ENCODE measurements at regions not wholly inside any gene's neighbourhood (a gene's known extent, or its start where the extent isn't known, plus 50 kb on each side); places are given as distances from the start of the nearest gene placed in this dataset.

GRCh38 chr20:40521962-40522361, 167.1 kb downstream of the MAFB start:
- Histone ChIP-seq H3K4me3 (no peak overlapping the region), H3K27ac (no peak overlapping the region), H3K36me3 (no peaks in the 10 kb centered on the region), H3K4me1 (no peaks in the 10 kb centered on the region), H3K9me3 (peaks cover 0 to 12% (median 3%) of the 10 kb centered on the region in 12 donors), H3K27me3 (no peaks in the 10 kb centered on the region)
- no peak for TF ChIP-seq POLR2A (IDR thresholded peaks at IDR 0.05)
- TF ChIP-seq, protein P1, sequence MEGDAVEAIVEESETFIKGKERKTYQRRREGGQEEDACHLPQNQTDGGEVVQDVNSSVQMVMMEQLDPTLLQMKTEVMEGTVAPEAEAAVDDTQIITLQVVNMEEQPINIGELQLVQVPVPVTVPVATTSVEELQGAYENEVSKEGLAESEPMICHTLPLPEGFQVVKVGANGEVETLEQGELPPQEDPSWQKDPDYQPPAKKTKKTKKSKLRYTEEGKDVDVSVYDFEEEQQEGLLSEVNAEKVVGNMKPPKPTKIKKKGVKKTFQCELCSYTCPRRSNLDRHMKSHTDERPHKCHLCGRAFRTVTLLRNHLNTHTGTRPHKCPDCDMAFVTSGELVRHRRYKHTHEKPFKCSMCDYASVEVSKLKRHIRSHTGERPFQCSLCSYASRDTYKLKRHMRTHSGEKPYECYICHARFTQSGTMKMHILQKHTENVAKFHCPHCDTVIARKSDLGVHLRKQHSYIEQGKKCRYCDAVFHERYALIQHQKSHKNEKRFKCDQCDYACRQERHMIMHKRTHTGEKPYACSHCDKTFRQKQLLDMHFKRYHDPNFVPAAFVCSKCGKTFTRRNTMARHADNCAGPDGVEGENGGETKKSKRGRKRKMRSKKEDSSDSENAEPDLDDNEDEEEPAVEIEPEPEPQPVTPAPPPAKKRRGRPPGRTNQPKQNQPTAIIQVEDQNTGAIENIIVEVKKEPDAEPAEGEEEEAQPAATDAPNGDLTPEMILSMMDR (IDR thresholded peaks at IDR 0.05) = no peak
- DNase-seq = no peak
- intact Hi-C loops (cut with DNase I) = no loop called here
- WGBS, 4 donors = 89 to 100% (median 95%) methylated on average over 1 of the region's 1 CpG
- ATAC-seq = no peak

- ATAC-seq = peak in 1 of 4 donors; percentile 27
- DNase-seq = no peak
- Histone ChIP-seq H3K27me3 (peaks cover 0 to 5% (median 0%) of the 10 kb centered on the region in 9 donors), H3K9me3 (peaks cover 0 to 12% (median 3%) of the 10 kb centered on the region in 12 donors), H3K27ac (no peak overlapping the region), H3K36me3 (no peaks in the 10 kb centered on the region), H3K4me1 (no peaks in the 10 kb centered on the region), H3K4me3 (no peak overlapping the region)
- intact Hi-C loops (cut with DNase I) = no loop called here
- TF ChIP-seq POLR2A (IDR thresholded peaks at IDR 0.05) = no peak
- TF ChIP-seq, protein P1 (IDR thresholded peaks at IDR 0.05) = no peak
- 65 to 75% (median 68%) methylated on average over 3 of the region's 3 CpGs for WGBS, 4 donors
Measured at GRCh38 chr20:40519918-40520317, 169.1 kb downstream of the MAFB start.

DNA sequence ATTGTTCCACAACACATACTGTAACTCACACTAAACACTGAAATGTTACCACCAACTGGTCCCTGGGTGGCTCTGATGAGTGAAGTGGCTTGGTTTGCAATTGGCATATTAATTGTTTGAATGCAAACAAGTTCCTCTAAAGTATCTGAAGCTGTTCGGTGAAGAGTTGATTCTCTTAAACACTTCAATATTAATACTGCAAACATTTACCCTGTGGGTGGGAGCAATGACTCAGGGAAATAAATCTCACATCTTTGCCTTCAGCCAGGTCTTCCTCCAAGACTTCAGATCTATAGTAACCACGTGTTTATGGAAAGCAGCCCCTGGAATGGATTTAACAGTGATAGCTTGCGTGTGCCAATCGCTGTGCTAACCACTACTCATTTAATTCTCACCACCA, 176.0 kb downstream of the MAFB start:
- Histone ChIP-seq H3K4me3 (no peak overlapping the region), H3K27ac (no peak overlapping the region), H3K36me3 (no peaks in the 10 kb centered on the region), H3K9me3 (no peaks in the 10 kb centered on the region), H3K27me3 (peaks cover 0 to 6% (median 0%) of the 10 kb centered on the region in 9 donors), H3K4me1 (peaks cover 0 to 14% (median 0%) of the 10 kb centered on the region in 12 donors)
- 85 to 93% (median 87%) methylated on average over 4 of the region's 4 CpGs for WGBS, 4 donors
- no peak for DNase-seq
- TF ChIP-seq, protein P1 (IDR thresholded peaks at IDR 0.05) = no peak
- TF ChIP-seq POLR2A (IDR thresholded peaks at IDR 0.05) = no peak
- intact Hi-C loops (cut with DNase I) = no loop called here
- no peak for ATAC-seq

DNA sequence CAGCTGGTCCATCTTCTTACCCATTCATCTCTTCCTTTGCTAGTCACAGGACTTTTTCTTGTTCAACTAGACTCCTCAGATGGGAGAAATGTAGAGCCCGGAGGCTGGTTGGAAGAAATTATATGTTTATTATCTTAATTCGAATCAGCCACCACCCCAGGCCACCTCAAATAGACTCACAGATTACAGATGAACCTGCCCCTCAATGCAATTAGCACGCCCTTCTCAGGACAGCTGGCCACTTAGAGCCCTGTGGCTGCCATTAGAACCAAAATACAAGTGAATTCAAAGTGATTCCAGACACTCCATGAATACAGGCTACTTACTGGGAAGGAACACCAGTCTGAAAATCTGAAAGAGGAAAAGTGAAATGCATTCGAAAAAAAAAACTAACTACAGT, 176.4 kb downstream of the MAFB start:
- intact Hi-C loops (cut with DNase I) = no loop called here
- Histone ChIP-seq H3K4me1 (peaks cover 0 to 18% (median 0%) of the 10 kb centered on the region in 12 donors), H3K4me3 (no peak overlapping the region), H3K27ac (no peak overlapping the region), H3K9me3 (no peaks in the 10 kb centered on the region), H3K36me3 (no peaks in the 10 kb centered on the region), H3K27me3 (peaks cover 0 to 6% (median 0%) of the 10 kb centered on the region in 9 donors)
- WGBS, 4 donors = 82 to 88% (median 86%) methylated on average over 4 of the region's 4 CpGs
- TF ChIP-seq POLR2A (IDR thresholded peaks at IDR 0.05) = no peak
- TF ChIP-seq, protein P1 (IDR thresholded peaks at IDR 0.05) = no peak
- DNase-seq (no peak), ATAC-seq (no peak)
